H1 (cell line): ENCODE measurements at regions not wholly inside any gene's neighbourhood (a gene's known extent, or its start where the extent isn't known, plus 50 kb on each side); places are given as distances from the start of the nearest gene placed in this dataset.

Experiments used
- CBX8 ChIP-seq: fragments of 300-800, 300-1000 bp; sonication (generic); IDR thresholded peaks from 2 replicates; pipeline ENCODE4 v1.7.1; 2016; ENCODE audit warnings: low read depth, low read length, borderline replicate concordance
- KDM1A ChIP-seq: fragments of 200-600, 300-600 bp; sonication (generic); IDR thresholded peaks from 2 replicates; pipeline ENCODE4 v1.7.1; 2016; ENCODE audit warnings: mild to moderate bottlenecking, low read length, borderline replicate concordance
- POU5F1 ChIP-seq: IDR thresholded peaks from 2 replicates; pipeline ENCODE4 v1.6.1; 2011; ENCODE audit warnings: low read depth, mild to moderate bottlenecking, low read length, moderate library complexity
- TF ChIP-seq, protein P1 (sequence below): fragments of 300-600 bp; sonication (generic); IDR thresholded peaks from 2 replicates; pipeline ENCODE4 v1.7.1; 2012; ENCODE audit warnings: low read length, moderate library complexity, mild to moderate bottlenecking, inconsistent platforms; ENCODE audit not compliant: insufficient replicate concordance
- TF ChIP-seq, protein P2 (sequence below): IDR thresholded peaks from 2 replicates; pipeline ENCODE4 v1.6.1; 2011; ENCODE audit warnings: low read length, improper control_type of control experiment
- TF ChIP-seq, protein P3 (sequence below), 3 experiments: IDR thresholded peaks; 1 replicate in 2 of 3; 2 replicates in 1 of 3; pipeline versions ENCODE4 v1.5.1 to v1.6.1; 2011; ENCODE audit warnings: low read length in 3 of 3, mild to moderate bottlenecking in 3 of 3, inconsistent platforms in 2 of 3, low read depth in 1 of 3, moderate library complexity in 1 of 3; ENCODE audit not compliant: insufficient read depth in 1 of 3; ENCODE audit errors: control extremely low read depth in 1 of 3

DNA sequence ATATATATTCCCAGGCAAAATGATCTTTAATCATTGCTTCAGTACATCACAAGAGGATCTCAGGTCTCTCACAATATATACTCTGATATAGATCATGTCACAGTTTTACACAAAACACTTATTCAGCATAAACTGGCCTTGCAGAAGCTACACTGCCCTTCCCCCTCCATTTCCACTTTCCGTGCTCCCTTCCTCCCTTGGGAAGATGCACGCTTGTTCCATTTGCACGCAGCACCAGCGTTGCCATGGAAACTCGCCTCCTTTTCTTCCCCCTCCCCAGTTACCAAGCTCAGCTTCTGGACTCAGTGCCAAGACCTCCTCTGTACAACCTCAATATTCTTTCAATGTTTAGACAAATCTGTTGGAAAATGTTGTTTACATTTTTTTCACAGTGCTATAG lies 154.6 kb downstream of the RFPL4B start (continued):
- TF ChIP-seq, protein P1, sequence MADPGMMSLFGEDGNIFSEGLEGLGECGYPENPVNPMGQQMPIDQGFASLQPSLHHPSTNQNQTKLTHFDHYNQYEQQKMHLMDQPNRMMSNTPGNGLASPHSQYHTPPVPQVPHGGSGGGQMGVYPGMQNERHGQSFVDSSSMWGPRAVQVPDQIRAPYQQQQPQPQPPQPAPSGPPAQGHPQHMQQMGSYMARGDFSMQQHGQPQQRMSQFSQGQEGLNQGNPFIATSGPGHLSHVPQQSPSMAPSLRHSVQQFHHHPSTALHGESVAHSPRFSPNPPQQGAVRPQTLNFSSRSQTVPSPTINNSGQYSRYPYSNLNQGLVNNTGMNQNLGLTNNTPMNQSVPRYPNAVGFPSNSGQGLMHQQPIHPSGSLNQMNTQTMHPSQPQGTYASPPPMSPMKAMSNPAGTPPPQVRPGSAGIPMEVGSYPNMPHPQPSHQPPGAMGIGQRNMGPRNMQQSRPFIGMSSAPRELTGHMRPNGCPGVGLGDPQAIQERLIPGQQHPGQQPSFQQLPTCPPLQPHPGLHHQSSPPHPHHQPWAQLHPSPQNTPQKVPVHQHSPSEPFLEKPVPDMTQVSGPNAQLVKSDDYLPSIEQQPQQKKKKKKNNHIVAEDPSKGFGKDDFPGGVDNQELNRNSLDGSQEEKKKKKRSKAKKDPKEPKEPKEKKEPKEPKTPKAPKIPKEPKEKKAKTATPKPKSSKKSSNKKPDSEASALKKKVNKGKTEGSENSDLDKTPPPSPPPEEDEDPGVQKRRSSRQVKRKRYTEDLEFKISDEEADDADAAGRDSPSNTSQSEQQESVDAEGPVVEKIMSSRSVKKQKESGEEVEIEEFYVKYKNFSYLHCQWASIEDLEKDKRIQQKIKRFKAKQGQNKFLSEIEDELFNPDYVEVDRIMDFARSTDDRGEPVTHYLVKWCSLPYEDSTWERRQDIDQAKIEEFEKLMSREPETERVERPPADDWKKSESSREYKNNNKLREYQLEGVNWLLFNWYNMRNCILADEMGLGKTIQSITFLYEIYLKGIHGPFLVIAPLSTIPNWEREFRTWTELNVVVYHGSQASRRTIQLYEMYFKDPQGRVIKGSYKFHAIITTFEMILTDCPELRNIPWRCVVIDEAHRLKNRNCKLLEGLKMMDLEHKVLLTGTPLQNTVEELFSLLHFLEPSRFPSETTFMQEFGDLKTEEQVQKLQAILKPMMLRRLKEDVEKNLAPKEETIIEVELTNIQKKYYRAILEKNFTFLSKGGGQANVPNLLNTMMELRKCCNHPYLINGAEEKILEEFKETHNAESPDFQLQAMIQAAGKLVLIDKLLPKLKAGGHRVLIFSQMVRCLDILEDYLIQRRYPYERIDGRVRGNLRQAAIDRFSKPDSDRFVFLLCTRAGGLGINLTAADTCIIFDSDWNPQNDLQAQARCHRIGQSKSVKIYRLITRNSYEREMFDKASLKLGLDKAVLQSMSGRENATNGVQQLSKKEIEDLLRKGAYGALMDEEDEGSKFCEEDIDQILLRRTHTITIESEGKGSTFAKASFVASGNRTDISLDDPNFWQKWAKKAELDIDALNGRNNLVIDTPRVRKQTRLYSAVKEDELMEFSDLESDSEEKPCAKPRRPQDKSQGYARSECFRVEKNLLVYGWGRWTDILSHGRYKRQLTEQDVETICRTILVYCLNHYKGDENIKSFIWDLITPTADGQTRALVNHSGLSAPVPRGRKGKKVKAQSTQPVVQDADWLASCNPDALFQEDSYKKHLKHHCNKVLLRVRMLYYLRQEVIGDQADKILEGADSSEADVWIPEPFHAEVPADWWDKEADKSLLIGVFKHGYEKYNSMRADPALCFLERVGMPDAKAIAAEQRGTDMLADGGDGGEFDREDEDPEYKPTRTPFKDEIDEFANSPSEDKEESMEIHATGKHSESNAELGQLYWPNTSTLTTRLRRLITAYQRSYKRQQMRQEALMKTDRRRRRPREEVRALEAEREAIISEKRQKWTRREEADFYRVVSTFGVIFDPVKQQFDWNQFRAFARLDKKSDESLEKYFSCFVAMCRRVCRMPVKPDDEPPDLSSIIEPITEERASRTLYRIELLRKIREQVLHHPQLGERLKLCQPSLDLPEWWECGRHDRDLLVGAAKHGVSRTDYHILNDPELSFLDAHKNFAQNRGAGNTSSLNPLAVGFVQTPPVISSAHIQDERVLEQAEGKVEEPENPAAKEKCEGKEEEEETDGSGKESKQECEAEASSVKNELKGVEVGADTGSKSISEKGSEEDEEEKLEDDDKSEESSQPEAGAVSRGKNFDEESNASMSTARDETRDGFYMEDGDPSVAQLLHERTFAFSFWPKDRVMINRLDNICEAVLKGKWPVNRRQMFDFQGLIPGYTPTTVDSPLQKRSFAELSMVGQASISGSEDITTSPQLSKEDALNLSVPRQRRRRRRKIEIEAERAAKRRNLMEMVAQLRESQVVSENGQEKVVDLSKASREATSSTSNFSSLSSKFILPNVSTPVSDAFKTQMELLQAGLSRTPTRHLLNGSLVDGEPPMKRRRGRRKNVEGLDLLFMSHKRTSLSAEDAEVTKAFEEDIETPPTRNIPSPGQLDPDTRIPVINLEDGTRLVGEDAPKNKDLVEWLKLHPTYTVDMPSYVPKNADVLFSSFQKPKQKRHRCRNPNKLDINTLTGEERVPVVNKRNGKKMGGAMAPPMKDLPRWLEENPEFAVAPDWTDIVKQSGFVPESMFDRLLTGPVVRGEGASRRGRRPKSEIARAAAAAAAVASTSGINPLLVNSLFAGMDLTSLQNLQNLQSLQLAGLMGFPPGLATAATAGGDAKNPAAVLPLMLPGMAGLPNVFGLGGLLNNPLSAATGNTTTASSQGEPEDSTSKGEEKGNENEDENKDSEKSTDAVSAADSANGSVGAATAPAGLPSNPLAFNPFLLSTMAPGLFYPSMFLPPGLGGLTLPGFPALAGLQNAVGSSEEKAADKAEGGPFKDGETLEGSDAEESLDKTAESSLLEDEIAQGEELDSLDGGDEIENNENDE: no peak
- TF ChIP-seq POU5F1 (no peak), KDM1A (no peak), CBX8 (no peak)
- TF ChIP-seq, protein P2, sequence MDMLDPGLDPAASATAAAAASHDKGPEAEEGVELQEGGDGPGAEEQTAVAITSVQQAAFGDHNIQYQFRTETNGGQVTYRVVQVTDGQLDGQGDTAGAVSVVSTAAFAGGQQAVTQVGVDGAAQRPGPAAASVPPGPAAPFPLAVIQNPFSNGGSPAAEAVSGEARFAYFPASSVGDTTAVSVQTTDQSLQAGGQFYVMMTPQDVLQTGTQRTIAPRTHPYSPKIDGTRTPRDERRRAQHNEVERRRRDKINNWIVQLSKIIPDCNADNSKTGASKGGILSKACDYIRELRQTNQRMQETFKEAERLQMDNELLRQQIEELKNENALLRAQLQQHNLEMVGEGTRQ: no peak
- TF ChIP-seq, protein P3, sequence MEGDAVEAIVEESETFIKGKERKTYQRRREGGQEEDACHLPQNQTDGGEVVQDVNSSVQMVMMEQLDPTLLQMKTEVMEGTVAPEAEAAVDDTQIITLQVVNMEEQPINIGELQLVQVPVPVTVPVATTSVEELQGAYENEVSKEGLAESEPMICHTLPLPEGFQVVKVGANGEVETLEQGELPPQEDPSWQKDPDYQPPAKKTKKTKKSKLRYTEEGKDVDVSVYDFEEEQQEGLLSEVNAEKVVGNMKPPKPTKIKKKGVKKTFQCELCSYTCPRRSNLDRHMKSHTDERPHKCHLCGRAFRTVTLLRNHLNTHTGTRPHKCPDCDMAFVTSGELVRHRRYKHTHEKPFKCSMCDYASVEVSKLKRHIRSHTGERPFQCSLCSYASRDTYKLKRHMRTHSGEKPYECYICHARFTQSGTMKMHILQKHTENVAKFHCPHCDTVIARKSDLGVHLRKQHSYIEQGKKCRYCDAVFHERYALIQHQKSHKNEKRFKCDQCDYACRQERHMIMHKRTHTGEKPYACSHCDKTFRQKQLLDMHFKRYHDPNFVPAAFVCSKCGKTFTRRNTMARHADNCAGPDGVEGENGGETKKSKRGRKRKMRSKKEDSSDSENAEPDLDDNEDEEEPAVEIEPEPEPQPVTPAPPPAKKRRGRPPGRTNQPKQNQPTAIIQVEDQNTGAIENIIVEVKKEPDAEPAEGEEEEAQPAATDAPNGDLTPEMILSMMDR (IDR thresholded peaks at IDR 0.05; ENCODE audit: control extremely low read depth in 1 of 3, insufficient read depth in 1 of 3, low read depth in 1 of 3, low read length in 3 of 3): no peak
